ENCODE measurements at regions not wholly inside any gene's neighbourhood (a gene's known extent, or its start where the extent isn't known, plus 50 kb on each side); places are given as distances from the start of the nearest gene placed in this dataset.

- BruUV-seq (replicated peaks), result no TSS peak
- ChIA-PET POLR2A (no interaction called here), CTCF (no interaction called here)
- Histone ChIP-seq H3K4me3 (ENCODE audit: low read depth in 2 of 2, low read length in 2 of 2) (no peak overlapping the region), H3K36me3 (ENCODE audit: control insufficient read depth, insufficient read depth, low read length) (no peaks in the 10 kb centered on the region), H3K4me1 (ENCODE audit: control insufficient read depth, insufficient read depth, low read length) (no peaks in the 10 kb centered on the region), H3K27me3 (ENCODE audit: control insufficient read depth, insufficient read depth, low read length) (no peaks in the 10 kb centered on the region), H3K27ac (ENCODE audit: low read length) (no peak overlapping the region), H3K9me3 (ENCODE audit: control insufficient read depth, insufficient read depth, low read depth, low read length) (no peaks in the 10 kb centered on the region)
- in situ Hi-C loops (cut with HindIII; ENCODE audit: low pct_unique_long_range_greater_than_20kb, low sequenced_read_pairs), result no loop called here
- DNase-seq (ENCODE audit: low read depth, low spot score) (no peak), ATAC-seq (no peak)
- intact Hi-C loops (cut with micrococcal nuclease; ENCODE audit: unreplicated experiment), result no loop called here
- TF ChIP-seq, protein P1, sequence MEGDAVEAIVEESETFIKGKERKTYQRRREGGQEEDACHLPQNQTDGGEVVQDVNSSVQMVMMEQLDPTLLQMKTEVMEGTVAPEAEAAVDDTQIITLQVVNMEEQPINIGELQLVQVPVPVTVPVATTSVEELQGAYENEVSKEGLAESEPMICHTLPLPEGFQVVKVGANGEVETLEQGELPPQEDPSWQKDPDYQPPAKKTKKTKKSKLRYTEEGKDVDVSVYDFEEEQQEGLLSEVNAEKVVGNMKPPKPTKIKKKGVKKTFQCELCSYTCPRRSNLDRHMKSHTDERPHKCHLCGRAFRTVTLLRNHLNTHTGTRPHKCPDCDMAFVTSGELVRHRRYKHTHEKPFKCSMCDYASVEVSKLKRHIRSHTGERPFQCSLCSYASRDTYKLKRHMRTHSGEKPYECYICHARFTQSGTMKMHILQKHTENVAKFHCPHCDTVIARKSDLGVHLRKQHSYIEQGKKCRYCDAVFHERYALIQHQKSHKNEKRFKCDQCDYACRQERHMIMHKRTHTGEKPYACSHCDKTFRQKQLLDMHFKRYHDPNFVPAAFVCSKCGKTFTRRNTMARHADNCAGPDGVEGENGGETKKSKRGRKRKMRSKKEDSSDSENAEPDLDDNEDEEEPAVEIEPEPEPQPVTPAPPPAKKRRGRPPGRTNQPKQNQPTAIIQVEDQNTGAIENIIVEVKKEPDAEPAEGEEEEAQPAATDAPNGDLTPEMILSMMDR (IDR thresholded peaks at IDR 0.05), result no peak
- TF ChIP-seq POLR2AphosphoS5 (IDR thresholded peaks at IDR 0.05; ENCODE audit: low read depth, low read length) (no peak), TCF7L2 (IDR thresholded peaks at IDR 0.05; ENCODE audit: low read depth, low read length) (no peak), SIN3A (IDR thresholded peaks at IDR 0.05; ENCODE audit: borderline replicate concordance, insufficient read depth, low read depth, low read length) (no peak)
- TF ChIP-seq, protein P2, sequence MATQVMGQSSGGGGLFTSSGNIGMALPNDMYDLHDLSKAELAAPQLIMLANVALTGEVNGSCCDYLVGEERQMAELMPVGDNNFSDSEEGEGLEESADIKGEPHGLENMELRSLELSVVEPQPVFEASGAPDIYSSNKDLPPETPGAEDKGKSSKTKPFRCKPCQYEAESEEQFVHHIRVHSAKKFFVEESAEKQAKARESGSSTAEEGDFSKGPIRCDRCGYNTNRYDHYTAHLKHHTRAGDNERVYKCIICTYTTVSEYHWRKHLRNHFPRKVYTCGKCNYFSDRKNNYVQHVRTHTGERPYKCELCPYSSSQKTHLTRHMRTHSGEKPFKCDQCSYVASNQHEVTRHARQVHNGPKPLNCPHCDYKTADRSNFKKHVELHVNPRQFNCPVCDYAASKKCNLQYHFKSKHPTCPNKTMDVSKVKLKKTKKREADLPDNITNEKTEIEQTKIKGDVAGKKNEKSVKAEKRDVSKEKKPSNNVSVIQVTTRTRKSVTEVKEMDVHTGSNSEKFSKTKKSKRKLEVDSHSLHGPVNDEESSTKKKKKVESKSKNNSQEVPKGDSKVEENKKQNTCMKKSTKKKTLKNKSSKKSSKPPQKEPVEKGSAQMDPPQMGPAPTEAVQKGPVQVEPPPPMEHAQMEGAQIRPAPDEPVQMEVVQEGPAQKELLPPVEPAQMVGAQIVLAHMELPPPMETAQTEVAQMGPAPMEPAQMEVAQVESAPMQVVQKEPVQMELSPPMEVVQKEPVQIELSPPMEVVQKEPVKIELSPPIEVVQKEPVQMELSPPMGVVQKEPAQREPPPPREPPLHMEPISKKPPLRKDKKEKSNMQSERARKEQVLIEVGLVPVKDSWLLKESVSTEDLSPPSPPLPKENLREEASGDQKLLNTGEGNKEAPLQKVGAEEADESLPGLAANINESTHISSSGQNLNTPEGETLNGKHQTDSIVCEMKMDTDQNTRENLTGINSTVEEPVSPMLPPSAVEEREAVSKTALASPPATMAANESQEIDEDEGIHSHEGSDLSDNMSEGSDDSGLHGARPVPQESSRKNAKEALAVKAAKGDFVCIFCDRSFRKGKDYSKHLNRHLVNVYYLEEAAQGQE (IDR thresholded peaks at IDR 0.05; ENCODE audit: insufficient read depth in 1 of 2, low read depth in 2 of 2, low read length in 1 of 2), result no peak
Observed at GRCh38 chr20:7361321-7361720, 578.9 kb downstream of the HAO1 start.

DNA sequence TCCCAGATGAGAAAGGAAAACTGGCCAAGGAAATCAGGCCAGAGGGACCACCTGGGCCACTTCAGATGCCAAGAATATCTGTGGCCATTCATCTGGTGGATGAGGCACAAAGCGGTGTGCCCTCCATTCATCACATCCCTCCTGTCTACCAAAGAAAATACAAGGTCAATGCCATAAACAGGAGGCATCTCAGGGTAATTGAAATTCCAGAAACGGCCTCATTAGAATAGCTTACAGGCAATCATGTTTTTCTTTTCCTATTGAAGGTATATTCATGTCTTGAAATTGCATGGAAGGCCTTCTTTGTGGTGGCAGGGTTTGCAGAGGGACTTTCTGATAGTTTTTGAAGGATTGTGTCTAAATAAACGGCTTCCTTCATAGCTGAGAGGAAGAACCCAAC is 578.3 kb downstream of the HAO1 start:
- ATAC-seq (no peak), DNase-seq (ENCODE audit: low read depth, low spot score) (no peak)
- Histone ChIP-seq H3K36me3 (ENCODE audit: control insufficient read depth, insufficient read depth, low read length) (no peaks in the 10 kb centered on the region), H3K4me1 (ENCODE audit: control insufficient read depth, insufficient read depth, low read length) (no peaks in the 10 kb centered on the region), H3K27me3 (ENCODE audit: control insufficient read depth, insufficient read depth, low read length) (no peaks in the 10 kb centered on the region), H3K4me3 (ENCODE audit: low read depth in 2 of 2, low read length in 2 of 2) (no peak overlapping the region), H3K27ac (ENCODE audit: low read length) (no peak overlapping the region), H3K9me3 (ENCODE audit: control insufficient read depth, insufficient read depth, low read depth, low read length) (no peaks in the 10 kb centered on the region)
- in situ Hi-C loops (cut with HindIII; ENCODE audit: low pct_unique_long_range_greater_than_20kb, low sequenced_read_pairs), result no loop called here
- intact Hi-C loops (cut with micrococcal nuclease; ENCODE audit: unreplicated experiment), result no loop called here
- no TSS peak for BruUV-seq (replicated peaks)
- ChIA-PET POLR2A (no interaction called here), CTCF (no interaction called here)
- no peak for TF ChIP-seq POLR2AphosphoS5 (IDR thresholded peaks at IDR 0.05; ENCODE audit: low read depth, low read length)
- TF ChIP-seq, protein P1 (IDR thresholded peaks at IDR 0.05), result no peak
- TF ChIP-seq SIN3A (IDR thresholded peaks at IDR 0.05; ENCODE audit: borderline replicate concordance, insufficient read depth, low read depth, low read length), result no peak
- TF ChIP-seq, protein P2 (IDR thresholded peaks at IDR 0.05; ENCODE audit: insufficient read depth in 1 of 2, low read depth in 2 of 2, low read length in 1 of 2), result no peak
- no peak for TF ChIP-seq TCF7L2 (IDR thresholded peaks at IDR 0.05; ENCODE audit: low read depth, low read length)

Data from Panc1 (cell line).